22Rv1 (cell line): ENCODE measurements at regions not wholly inside any gene's neighbourhood (a gene's known extent, or its start where the extent isn't known, plus 50 kb on each side); places are given as distances from the start of the nearest gene placed in this dataset.

Experiments used
- H3K27ac ChIP-seq: fragments of 450-650 bp; 2 replicates; pipeline ENCODE4 v1.5.1; 2017
- CTCF ChIP-seq: fragments of 450-650 bp; IDR thresholded peaks from 2 replicates; pipeline ENCODE4 v1.5.1; 2017; ENCODE audit warnings: mild to moderate bottlenecking
- ZFX ChIP-seq: fragments of 450-650 bp; IDR thresholded peaks from 2 replicates; pipeline ENCODE4 v1.6.1; 2017; ENCODE audit warnings: antibody characterized with exemption, borderline replicate concordance

GRCh38 chr13:109670776-109671175 lies 115.6 kb downstream of the IRS2 start:
- H3K27ac ChIP-seq, result no peak overlapping the region
- no peak for TF ChIP-seq ZFX
- no peak for TF ChIP-seq CTCF

- TF ChIP-seq CTCF, result no peak
- no peak for TF ChIP-seq ZFX
- no peak overlapping the region for H3K27ac ChIP-seq
Observed at GRCh38 chr13:109669956-109670355, 116.4 kb downstream of the IRS2 start.

- no peak for TF ChIP-seq ZFX
- TF ChIP-seq CTCF, result no peak
- H3K27ac ChIP-seq, result no peak overlapping the region
Observed at GRCh38 chr13:109669234-109669612, 117.2 kb downstream of the IRS2 start.

- TF ChIP-seq CTCF (no peak), ZFX (no peak)
Observed at GRCh38 chr13:109668433-109669233, 117.8 kb downstream of the IRS2 start.

GRCh38 chr13:109667807-109668291 lies 118.5 kb downstream of the IRS2 start:
- H3K27ac ChIP-seq, result no peak overlapping the region
- TF ChIP-seq CTCF (no peak), ZFX (no peak)

More at GRCh38 chr13:109668433-109669233, 117.8 kb downstream of the IRS2 start:
- H3K27ac ChIP-seq, result no peak overlapping the region

- no peak overlapping the region for H3K27ac ChIP-seq
- no peak for TF ChIP-seq ZFX
- TF ChIP-seq CTCF, result no peak
Observed at GRCh38 chr13:109667056-109667455, 119.3 kb downstream of the IRS2 start.

- TF ChIP-seq ZFX (no peak), CTCF (no peak)
- H3K27ac ChIP-seq, result no peak overlapping the region
Observed at GRCh38 chr13:109666656-109667055, 119.7 kb downstream of the IRS2 start.
